HEK293 (cell line): ENCODE measurements at regions not wholly inside any gene's neighbourhood (a gene's known extent, or its start where the extent isn't known, plus 50 kb on each side); places are given as distances from the start of the nearest gene placed in this dataset.

Experiments used
- CTCF ChIA-PET: fragments of 350-600 bp; formaldehyde crosslinking; extraction: SDS; loops from one replicate; lab custom pipeline; 2021; ENCODE audit warnings: antibody characterized with exemption; lab: Yijun Ruan, JAX
- POLR2A ChIA-PET: fragments of 300-600 bp; formaldehyde crosslinking; extraction: SDS; loops from one replicate; lab custom pipeline; 2020; ENCODE audit warnings: antibody characterized with exemption, inconsistent platforms; lab: Yijun Ruan, JAX
- H3K27ac ChIP-seq: fragments of 200-500 bp; sonication (Bioruptor generic); 2 replicates; pipeline ENCODE4 v1.5.1; 2014; ENCODE audit warnings: low read depth, low read length, control low read depth, inconsistent platforms; ENCODE audit errors: extremely low read depth
- H3K36me3 ChIP-seq, 2 experiments: fragments of 200-500 bp in 1 of 2; sonication (Bioruptor generic) in 1 of 2; 1 replicate in 1 of 2; 2 replicates in 1 of 2; pipeline ENCODE4 v1.5.1; 2014 to 2017; ENCODE audit warnings: inconsistent platforms in 2 of 2, low read length in 2 of 2; ENCODE audit not compliant: control insufficient read depth in 2 of 2, insufficient read depth in 1 of 2
- H3K4me1 ChIP-seq: fragments of 200-500 bp; sonication (Bioruptor generic); 2 replicates; pipeline ENCODE4 v1.5.1; 2014; ENCODE audit warnings: mild to moderate bottlenecking, low read length, inconsistent platforms; ENCODE audit not compliant: control insufficient read depth, insufficient read depth
- H3K4me3 ChIP-seq: 2 replicates; pipeline ENCODE4 v1.5.1; 2011; ENCODE audit warnings: low read depth, mild to moderate bottlenecking, control low read depth, low read length, moderate library complexity
- H3K9me3 ChIP-seq: fragments of 200-500 bp; sonication (Bioruptor generic); 2 replicates; pipeline ENCODE4 v1.5.1; 2014; ENCODE audit warnings: low read depth, low read length, inconsistent platforms; ENCODE audit not compliant: control insufficient read depth, insufficient read depth
- MEIS1 ChIP-seq: sonication (generic); formaldehyde crosslinking; IDR thresholded peaks from 2 replicates; pipeline ENCODE4 v1.8.1; 2022; ENCODE audit warnings: missing genetic modification reagents, mild to moderate bottlenecking, borderline replicate concordance
- PATZ1 ChIP-seq: fragments of 450-650 bp; formaldehyde crosslinking; IDR thresholded peaks from 2 replicates; pipeline ENCODE4 v1.5.1; 2016; ENCODE audit warnings: missing biosample characterization, missing genetic modification characterization
- PRDM1 ChIP-seq: fragments of 450-650 bp; formaldehyde crosslinking; IDR thresholded peaks from 2 replicates; pipeline ENCODE4; 2016; ENCODE audit warnings: missing biosample characterization, missing genetic modification characterization
- PRDM2 ChIP-seq: fragments of 450-650 bp; formaldehyde crosslinking; IDR thresholded peaks from 2 replicates; pipeline ENCODE4 v1.5.1; 2016; ENCODE audit warnings: missing biosample characterization, missing genetic modification characterization, borderline replicate concordance
- SCRT1 ChIP-seq: fragments of 450-650 bp; formaldehyde crosslinking; IDR thresholded peaks from 2 replicates; pipeline ENCODE4 v1.5.1; 2016; ENCODE audit warnings: missing biosample characterization, missing genetic modification characterization, borderline replicate concordance
- SCRT2 ChIP-seq: fragments of 450-650 bp; formaldehyde crosslinking; IDR thresholded peaks from 2 replicates; pipeline ENCODE4 v1.5.1; 2016; ENCODE audit warnings: missing biosample characterization, missing genetic modification characterization
- ZBTB20 ChIP-seq: fragments of 450-650 bp; formaldehyde crosslinking; IDR thresholded peaks from 2 replicates; pipeline ENCODE4 v1.5.1; 2016; ENCODE audit warnings: missing biosample characterization, missing genetic modification characterization
- ZBTB48 ChIP-seq: fragments of 450-650 bp; formaldehyde crosslinking; IDR thresholded peaks from 2 replicates; pipeline ENCODE4 v1.5.1; 2016; ENCODE audit warnings: missing biosample characterization, missing genetic modification characterization
- ZFP41 ChIP-seq: fragments of 450-650 bp; formaldehyde crosslinking; IDR thresholded peaks from 2 replicates; pipeline ENCODE4 v1.5.1; 2016; ENCODE audit warnings: missing biosample characterization, missing genetic modification characterization, borderline replicate concordance
- ZIC2 ChIP-seq: fragments of 450-650 bp; formaldehyde crosslinking; IDR thresholded peaks from 2 replicates; pipeline ENCODE4 v1.5.1; 2016; ENCODE audit warnings: missing biosample characterization, missing genetic modification characterization
- ZNF10 ChIP-seq: fragments of 450-650 bp; formaldehyde crosslinking; IDR thresholded peaks from 2 replicates; pipeline ENCODE4 v1.5.1; 2017; ENCODE audit warnings: missing biosample characterization, missing genetic modification characterization
- ZNF16 ChIP-seq: fragments of 450-650 bp; formaldehyde crosslinking; IDR thresholded peaks from 2 replicates; pipeline ENCODE4 v1.5.1; 2016; ENCODE audit warnings: low read depth, missing biosample characterization, missing genetic modification characterization
- ZNF184 ChIP-seq: fragments of 450-650 bp; IDR thresholded peaks from 2 replicates; pipeline ENCODE4 v1.5.1; 2018; ENCODE audit warnings: missing biosample characterization, mild to moderate bottlenecking, missing genetic modification characterization
- ZNF274 ChIP-seq, 2 experiments: fragments of 200-500 bp in 1 of 2; fragments of 450-650 bp in 1 of 2; sonication (Bioruptor generic) in 1 of 2; formaldehyde crosslinking in 1 of 2; IDR thresholded peaks; 2 replicates each; pipeline versions ENCODE4 v1.5.1 to v1.6.1; 2014 to 2016; ENCODE audit warnings: borderline replicate concordance in 1 of 2, inconsistent platforms in 1 of 2, low read length in 1 of 2, missing biosample characterization in 1 of 2, missing genetic modification characterization in 1 of 2
- ZNF423 ChIP-seq: fragments of 450-650 bp; formaldehyde crosslinking; IDR thresholded peaks from 2 replicates; pipeline ENCODE4 v1.5.1; 2016; ENCODE audit warnings: missing biosample characterization, missing genetic modification characterization
- ZNF48 ChIP-seq: fragments of 450-650 bp; formaldehyde crosslinking; IDR thresholded peaks from 2 replicates; pipeline ENCODE4 v1.5.1; 2016; ENCODE audit warnings: missing biosample characterization, missing genetic modification characterization
- ZNF548 ChIP-seq: fragments of 450-650 bp; formaldehyde crosslinking; IDR thresholded peaks from 2 replicates; pipeline ENCODE4 v1.5.1; 2016; ENCODE audit warnings: missing biosample characterization, missing genetic modification characterization
- ZNF670 ChIP-seq: fragments of 450-650 bp; formaldehyde crosslinking; IDR thresholded peaks from 2 replicates; pipeline ENCODE4 v1.5.1; 2016; ENCODE audit warnings: missing biosample characterization, missing genetic modification characterization, low read depth
- ZNF777 ChIP-seq: fragments of 450-650 bp; formaldehyde crosslinking; IDR thresholded peaks from 2 replicates; pipeline ENCODE4 v1.5.1; 2017; ENCODE audit warnings: missing biosample characterization, missing genetic modification characterization, borderline replicate concordance
- ZXDB ChIP-seq: fragments of 450-650 bp; formaldehyde crosslinking; IDR thresholded peaks from 2 replicates; pipeline ENCODE4 v1.5.1; 2016; ENCODE audit warnings: missing biosample characterization, missing genetic modification characterization
- TF ChIP-seq, protein P1 (sequence below): fragments of 450-650 bp; IDR thresholded peaks from 2 replicates; pipeline ENCODE4 v1.5.1; 2018; ENCODE audit warnings: missing biosample characterization, missing genetic modification characterization
- TF ChIP-seq, protein P2 (sequence below): fragments of 450-650 bp; formaldehyde crosslinking; conservative IDR thresholded peaks from 2 replicates; pipeline ENCODE4 v1.5.1; 2016; ENCODE audit warnings: low read depth, missing biosample characterization, missing genetic modification characterization

DNA sequence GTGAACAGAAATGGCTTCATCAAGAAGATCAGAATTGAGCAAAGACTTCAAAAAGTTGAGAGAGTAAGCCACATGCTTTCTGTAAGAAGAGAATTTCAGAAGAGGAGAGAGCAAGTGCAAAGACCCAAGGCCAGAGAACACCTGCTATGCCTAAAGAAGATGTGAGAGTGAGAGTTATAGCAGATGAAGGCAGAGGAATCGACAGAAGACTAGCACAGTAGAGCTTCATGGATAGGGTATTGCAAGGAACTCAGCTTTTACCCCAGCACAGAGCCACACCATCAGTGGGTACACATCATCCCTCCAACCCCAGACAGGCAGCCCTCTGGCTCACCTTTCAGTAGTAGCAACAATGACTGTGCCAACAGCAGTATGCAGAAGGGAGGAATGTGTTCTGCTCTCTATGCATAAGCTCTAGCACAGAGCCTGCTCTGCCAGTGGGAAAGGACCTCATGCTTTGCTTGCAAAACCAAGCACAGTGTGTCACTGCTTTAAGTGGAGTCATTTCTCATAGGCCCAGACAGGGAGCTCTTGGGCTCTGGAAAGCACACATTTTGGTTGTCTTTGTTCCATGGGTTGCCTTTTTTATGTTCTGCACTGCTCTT, 318.6 kb downstream of the NAF1 start:
- Histone ChIP-seq H3K36me3 (no peaks in the 10 kb centered on the region), H3K4me1 (no peaks in the 10 kb centered on the region), H3K9me3 (no peaks in the 10 kb centered on the region), H3K4me3 (no peak overlapping the region), H3K27ac (no peak overlapping the region)
- CTCF ChIA-PET = no interaction called here
- no peak for TF ChIP-seq SCRT1 (tag by site-specific recombination)
- no peak for TF ChIP-seq ZBTB48 (tag by site-specific recombination)
- TF ChIP-seq ZXDB = no peak
- no peak for TF ChIP-seq ZNF423 (tag by site-specific recombination)
- no peak for TF ChIP-seq ZNF10 (tag by site-specific recombination)
- TF ChIP-seq ZNF274 (IDR thresholded peaks at IDR 0.05; ENCODE audit: low read length) = no peak
- TF ChIP-seq ZNF274 (tag by site-specific recombination; IDR thresholded peaks at IDR 0.05; ENCODE audit: borderline replicate concordance) = no peak
- TF ChIP-seq SCRT2 (tag by site-specific recombination) = no peak
- TF ChIP-seq ZFP41 (tag by site-specific recombination) = no peak
- POLR2A ChIA-PET = no interaction called here

GRCh38 chr4:162841753-162842152, 324.9 kb downstream of the NAF1 start:
- TF ChIP-seq PRDM2 (no peak), ZBTB20 (tag by site-specific recombination) (no peak), ZNF670 (tag by site-specific recombination) (no peak), ZNF48 (tag by site-specific recombination) (no peak), ZIC2 (tag by site-specific recombination) (no peak), ZNF274 (IDR thresholded peaks at IDR 0.05; ENCODE audit: low read length) (no peak), ZNF274 (tag by site-specific recombination; IDR thresholded peaks at IDR 0.05; ENCODE audit: borderline replicate concordance) (no peak), ZNF777 (tag by site-specific recombination) (no peak), PATZ1 (no peak), PRDM1 (tag by site-specific recombination) (no peak), MEIS1 (no peak), ZNF548 (tag by site-specific recombination) (no peak), ZNF16 (no peak), ZNF184 (tag by site-specific recombination) (no peak)
- TF ChIP-seq, protein P1, sequence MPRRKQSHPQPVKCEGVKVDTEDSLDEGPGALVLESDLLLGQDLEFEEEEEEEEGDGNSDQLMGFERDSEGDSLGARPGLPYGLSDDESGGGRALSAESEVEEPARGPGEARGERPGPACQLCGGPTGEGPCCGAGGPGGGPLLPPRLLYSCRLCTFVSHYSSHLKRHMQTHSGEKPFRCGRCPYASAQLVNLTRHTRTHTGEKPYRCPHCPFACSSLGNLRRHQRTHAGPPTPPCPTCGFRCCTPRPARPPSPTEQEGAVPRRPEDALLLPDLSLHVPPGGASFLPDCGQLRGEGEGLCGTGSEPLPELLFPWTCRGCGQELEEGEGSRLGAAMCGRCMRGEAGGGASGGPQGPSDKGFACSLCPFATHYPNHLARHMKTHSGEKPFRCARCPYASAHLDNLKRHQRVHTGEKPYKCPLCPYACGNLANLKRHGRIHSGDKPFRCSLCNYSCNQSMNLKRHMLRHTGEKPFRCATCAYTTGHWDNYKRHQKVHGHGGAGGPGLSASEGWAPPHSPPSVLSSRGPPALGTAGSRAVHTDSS (tag by site-specific recombination) = no peak
- TF ChIP-seq, protein P2, sequence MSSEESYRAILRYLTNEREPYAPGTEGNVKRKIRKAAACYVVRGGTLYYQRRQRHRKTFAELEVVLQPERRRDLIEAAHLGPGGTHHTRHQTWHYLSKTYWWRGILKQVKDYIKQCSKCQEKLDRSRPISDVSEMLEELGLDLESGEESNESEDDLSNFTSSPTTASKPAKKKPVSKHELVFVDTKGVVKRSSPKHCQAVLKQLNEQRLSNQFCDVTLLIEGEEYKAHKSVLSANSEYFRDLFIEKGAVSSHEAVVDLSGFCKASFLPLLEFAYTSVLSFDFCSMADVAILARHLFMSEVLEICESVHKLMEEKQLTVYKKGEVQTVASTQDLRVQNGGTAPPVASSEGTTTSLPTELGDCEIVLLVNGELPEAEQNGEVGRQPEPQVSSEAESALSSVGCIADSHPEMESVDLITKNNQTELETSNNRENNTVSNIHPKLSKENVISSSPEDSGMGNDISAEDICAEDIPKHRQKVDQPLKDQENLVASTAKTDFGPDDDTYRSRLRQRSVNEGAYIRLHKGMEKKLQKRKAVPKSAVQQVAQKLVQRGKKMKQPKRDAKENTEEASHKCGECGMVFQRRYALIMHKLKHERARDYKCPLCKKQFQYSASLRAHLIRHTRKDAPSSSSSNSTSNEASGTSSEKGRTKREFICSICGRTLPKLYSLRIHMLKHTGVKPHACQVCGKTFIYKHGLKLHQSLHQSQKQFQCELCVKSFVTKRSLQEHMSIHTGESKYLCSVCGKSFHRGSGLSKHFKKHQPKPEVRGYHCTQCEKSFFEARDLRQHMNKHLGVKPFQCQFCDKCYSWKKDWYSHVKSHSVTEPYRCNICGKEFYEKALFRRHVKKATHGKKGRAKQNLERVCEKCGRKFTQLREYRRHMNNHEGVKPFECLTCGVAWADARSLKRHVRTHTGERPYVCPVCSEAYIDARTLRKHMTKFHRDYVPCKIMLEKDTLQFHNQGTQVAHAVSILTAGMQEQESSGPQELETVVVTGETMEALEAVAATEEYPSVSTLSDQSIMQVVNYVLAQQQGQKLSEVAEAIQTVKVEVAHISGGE (tag by site-specific recombination) = no peak
- CTCF ChIA-PET = interaction anchor here (0.7 kb wide), 1 partner anchor 204 kb away, joined by 3 read pairs; no protein-coding TSS in a partner anchor

More at GRCh38 chr4:162841753-162842152, 324.9 kb downstream of the NAF1 start:
- POLR2A ChIA-PET = no interaction called here
- Histone ChIP-seq H3K9me3 (no peaks in the 10 kb centered on the region), H3K27ac (no peak overlapping the region), H3K4me3 (no peak overlapping the region), H3K36me3 (no peaks in the 10 kb centered on the region), H3K4me1 (no peaks in the 10 kb centered on the region)
